ENCODE measurements at regions not wholly inside any gene's neighbourhood (a gene's known extent, or its start where the extent isn't known, plus 50 kb on each side); places are given as distances from the start of the nearest gene placed in this dataset.

DNA sequence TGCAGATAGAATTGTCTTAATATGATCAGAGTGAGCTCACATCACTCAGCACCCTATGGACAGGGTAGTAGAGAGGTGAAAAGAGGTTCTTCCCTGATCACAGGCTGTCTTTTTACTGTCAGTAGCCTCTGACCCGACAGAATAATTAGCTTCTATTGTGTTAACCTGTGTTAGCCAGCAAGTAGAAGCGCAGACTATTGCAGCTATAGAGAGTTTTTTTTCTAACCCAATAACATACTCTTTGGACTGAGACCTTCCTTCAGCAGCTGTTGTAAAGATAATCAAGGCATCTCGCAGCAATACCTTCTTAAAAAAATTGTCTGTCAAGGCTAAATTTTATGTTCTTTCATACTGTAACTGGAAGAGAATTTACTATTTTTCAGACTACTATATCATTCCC is 670.4 kb downstream of the ADCYAP1 start:
- TF ChIP-seq, protein P1, sequence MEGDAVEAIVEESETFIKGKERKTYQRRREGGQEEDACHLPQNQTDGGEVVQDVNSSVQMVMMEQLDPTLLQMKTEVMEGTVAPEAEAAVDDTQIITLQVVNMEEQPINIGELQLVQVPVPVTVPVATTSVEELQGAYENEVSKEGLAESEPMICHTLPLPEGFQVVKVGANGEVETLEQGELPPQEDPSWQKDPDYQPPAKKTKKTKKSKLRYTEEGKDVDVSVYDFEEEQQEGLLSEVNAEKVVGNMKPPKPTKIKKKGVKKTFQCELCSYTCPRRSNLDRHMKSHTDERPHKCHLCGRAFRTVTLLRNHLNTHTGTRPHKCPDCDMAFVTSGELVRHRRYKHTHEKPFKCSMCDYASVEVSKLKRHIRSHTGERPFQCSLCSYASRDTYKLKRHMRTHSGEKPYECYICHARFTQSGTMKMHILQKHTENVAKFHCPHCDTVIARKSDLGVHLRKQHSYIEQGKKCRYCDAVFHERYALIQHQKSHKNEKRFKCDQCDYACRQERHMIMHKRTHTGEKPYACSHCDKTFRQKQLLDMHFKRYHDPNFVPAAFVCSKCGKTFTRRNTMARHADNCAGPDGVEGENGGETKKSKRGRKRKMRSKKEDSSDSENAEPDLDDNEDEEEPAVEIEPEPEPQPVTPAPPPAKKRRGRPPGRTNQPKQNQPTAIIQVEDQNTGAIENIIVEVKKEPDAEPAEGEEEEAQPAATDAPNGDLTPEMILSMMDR (IDR thresholded peaks at IDR 0.05): no peak
- H3K36me3 ChIP-seq: no peaks in the 10 kb centered on the region
- H3K4me1 ChIP-seq: no peaks in the 10 kb centered on the region
- H3K4me3 ChIP-seq: no peak overlapping the region
- no peaks in the 10 kb centered on the region for H3K27me3 ChIP-seq
- no peak overlapping the region for H3K27ac ChIP-seq
- H3K9me3 ChIP-seq: no peaks in the 10 kb centered on the region
- DNase-seq (ENCODE audit: low spot score in 2 of 2): no peak
- intact Hi-C loops (cut with DNase I): no loop called here

- no peak for DNase-seq (ENCODE audit: low spot score in 2 of 2)
- H3K9me3 ChIP-seq: no peaks in the 10 kb centered on the region
- H3K4me1 ChIP-seq: no peaks in the 10 kb centered on the region
- H3K36me3 ChIP-seq: no peaks in the 10 kb centered on the region
- TF ChIP-seq, protein P1 (IDR thresholded peaks at IDR 0.05): no peak
- no peak overlapping the region for H3K27ac ChIP-seq
- no peaks in the 10 kb centered on the region for H3K27me3 ChIP-seq
- H3K4me3 ChIP-seq: no peak overlapping the region
- intact Hi-C loops (cut with DNase I): no loop called here
These were observed 673.8 kb downstream of the ADCYAP1 start for GRCh38 chr18:1578505-1578904.

- Histone ChIP-seq H3K4me3 (no peak overlapping the region), H3K27ac (no peak overlapping the region), H3K36me3 (no peaks in the 10 kb centered on the region), H3K27me3 (no peaks in the 10 kb centered on the region), H3K9me3 (no peaks in the 10 kb centered on the region), H3K4me1 (no peaks in the 10 kb centered on the region)
- TF ChIP-seq, protein P1 (IDR thresholded peaks at IDR 0.05): no peak
- DNase-seq (ENCODE audit: low spot score in 2 of 2): no peak
- intact Hi-C loops (cut with DNase I): loop anchor here (10.0 kb wide), 1 partner anchor 963 kb away; no protein-coding TSS in a partner anchor
These were observed 676.9 kb downstream of the ADCYAP1 start for GRCh38 chr18:1581581-1581980.

GRCh38 chr18:1585881-1586488 is 681.3 kb downstream of the ADCYAP1 start:
- TF ChIP-seq, protein P1 (IDR thresholded peaks at IDR 0.05): peak in 2 of 3 experiments; percentile 8 to 40
- H3K9me3 ChIP-seq: no peaks in the 10 kb centered on the region

GRCh38 chr18:1593091-1593490 is 688.4 kb downstream of the ADCYAP1 start:
- Histone ChIP-seq H3K36me3 (no peaks in the 10 kb centered on the region), H3K27me3 (no peaks in the 10 kb centered on the region), H3K27ac (no peak overlapping the region), H3K9me3 (no peaks in the 10 kb centered on the region), H3K4me1 (no peaks in the 10 kb centered on the region), H3K4me3 (no peak overlapping the region)
- intact Hi-C loops (cut with DNase I): no loop called here
- DNase-seq (ENCODE audit: low spot score in 2 of 2): no peak
- TF ChIP-seq, protein P1 (IDR thresholded peaks at IDR 0.05): no peak

More at GRCh38 chr18:1585881-1586488, 681.3 kb downstream of the ADCYAP1 start:
- H3K27ac ChIP-seq: no peak overlapping the region
- H3K4me1 ChIP-seq: no peaks in the 10 kb centered on the region
- no peak for DNase-seq (ENCODE audit: low spot score in 2 of 2)
- no peaks in the 10 kb centered on the region for H3K27me3 ChIP-seq
- no peaks in the 10 kb centered on the region for H3K36me3 ChIP-seq
- no peak overlapping the region for H3K4me3 ChIP-seq
- intact Hi-C loops (cut with DNase I): loop anchor here (10.0 kb wide), 1 partner anchor 959 kb away; no protein-coding TSS in a partner anchor

Data from ascending aorta (tissue), 2 donors.